ENCODE measurements at regions not wholly inside any gene's neighbourhood (a gene's known extent, or its start where the extent isn't known, plus 50 kb on each side); places are given as distances from the start of the nearest gene placed in this dataset.
"Not testable (repeated sequence)": the region's sequence is repeated elsewhere in the genome, so short reads cannot be mapped to it uniquely, and the experiment has no call there.

DNA sequence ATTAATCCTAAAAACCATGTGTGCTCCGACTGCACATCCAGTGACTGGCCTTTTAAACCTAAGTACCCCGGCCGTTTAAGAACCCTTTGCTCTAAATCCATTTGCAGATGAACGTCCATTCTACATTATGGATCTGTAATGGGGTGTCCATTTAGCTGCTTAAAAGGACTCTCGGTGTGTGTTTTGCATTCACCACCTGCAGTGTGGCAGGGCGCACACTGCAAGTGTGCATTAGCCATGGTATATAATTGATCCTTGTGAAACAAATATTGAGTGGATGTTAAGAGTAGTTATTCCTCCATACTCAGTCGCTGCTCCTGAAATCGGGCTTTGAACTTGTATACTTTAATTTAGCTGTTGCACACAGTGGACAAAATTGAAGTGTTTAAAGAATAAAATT is 190.1 kb upstream of the WWC1 start:
- TF ChIP-seq, protein P1, sequence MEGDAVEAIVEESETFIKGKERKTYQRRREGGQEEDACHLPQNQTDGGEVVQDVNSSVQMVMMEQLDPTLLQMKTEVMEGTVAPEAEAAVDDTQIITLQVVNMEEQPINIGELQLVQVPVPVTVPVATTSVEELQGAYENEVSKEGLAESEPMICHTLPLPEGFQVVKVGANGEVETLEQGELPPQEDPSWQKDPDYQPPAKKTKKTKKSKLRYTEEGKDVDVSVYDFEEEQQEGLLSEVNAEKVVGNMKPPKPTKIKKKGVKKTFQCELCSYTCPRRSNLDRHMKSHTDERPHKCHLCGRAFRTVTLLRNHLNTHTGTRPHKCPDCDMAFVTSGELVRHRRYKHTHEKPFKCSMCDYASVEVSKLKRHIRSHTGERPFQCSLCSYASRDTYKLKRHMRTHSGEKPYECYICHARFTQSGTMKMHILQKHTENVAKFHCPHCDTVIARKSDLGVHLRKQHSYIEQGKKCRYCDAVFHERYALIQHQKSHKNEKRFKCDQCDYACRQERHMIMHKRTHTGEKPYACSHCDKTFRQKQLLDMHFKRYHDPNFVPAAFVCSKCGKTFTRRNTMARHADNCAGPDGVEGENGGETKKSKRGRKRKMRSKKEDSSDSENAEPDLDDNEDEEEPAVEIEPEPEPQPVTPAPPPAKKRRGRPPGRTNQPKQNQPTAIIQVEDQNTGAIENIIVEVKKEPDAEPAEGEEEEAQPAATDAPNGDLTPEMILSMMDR (conservative IDR thresholded peaks at IDR 0.05): no peak
- 95 to 97% methylated on average over 4 to 8 of the region's 8 CpGs for WGBS, 2 experiments (ENCODE audit: insufficient coverage in 1 of 2, insufficient read length in 1 of 2)
- no peaks in the 10 kb centered on the region for H3K27me3 ChIP-seq (ENCODE audit: control insufficient read depth, insufficient read depth, low read length, poor library complexity, severe bottlenecking)

DNA sequence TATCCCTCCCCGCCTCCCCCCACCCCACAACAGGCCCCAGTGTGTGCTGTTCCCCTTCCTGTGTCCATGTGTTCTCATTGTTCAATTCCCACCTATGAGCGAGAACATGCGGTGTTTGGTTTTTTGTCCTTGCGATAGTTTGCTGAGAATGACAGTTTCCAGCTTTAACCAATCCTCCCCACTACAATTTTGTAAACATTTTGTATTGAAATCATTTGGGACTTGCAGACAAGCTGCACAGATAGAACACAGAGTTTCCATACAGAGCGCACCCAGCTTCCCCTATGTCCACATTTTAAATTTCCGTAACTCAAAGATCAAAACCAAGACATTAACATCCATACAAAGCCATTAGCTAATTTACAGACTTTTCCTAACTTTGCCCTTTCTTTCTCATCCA is 188.4 kb upstream of the WWC1 start:
- H3K9me3 Mint-ChIP-seq; H3K4me3 Mint-ChIP-seq; H3K9me3 ChIP-seq (ENCODE audit: control insufficient read depth, low read length); H3K36me3 ChIP-seq (ENCODE audit: control insufficient read depth, insufficient read depth, low read length); H3K27me3 ChIP-seq (ENCODE audit: control insufficient read depth, insufficient read depth, low read length, poor library complexity, severe bottlenecking); H3K27me3 Mint-ChIP-seq (ENCODE audit: insufficient read depth); H3K4me1 ChIP-seq (ENCODE audit: control insufficient read depth, insufficient read depth, low read length); H3K36me3 Mint-ChIP-seq (ENCODE audit: low read depth); DNase-seq; H3K27ac Mint-ChIP-seq; H3K4me3 ChIP-seq (ENCODE audit: low read length); H3K9ac ChIP-seq (ENCODE audit: extremely low read depth, low read length, poor library complexity, severe bottlenecking); H3K27ac ChIP-seq (ENCODE audit: low read depth, low read length): not testable (repeated sequence)
- peaks cover 20% of the 10 kb centered on the region for H3K4me1 Mint-ChIP-seq
- 96 to 100% methylated on average over 2 to 6 of the region's 6 CpGs for WGBS, 2 experiments (ENCODE audit: insufficient coverage in 1 of 2, insufficient read length in 1 of 2)

More for the DNA sequence above, 190.1 kb upstream of the WWC1 start:
- Histone ChIP-seq H3K9me3 (ENCODE audit: control insufficient read depth, low read length) (no peaks in the 10 kb centered on the region), H3K36me3 (ENCODE audit: control insufficient read depth, insufficient read depth, low read length) (no peaks in the 10 kb centered on the region), H3K9ac (ENCODE audit: extremely low read depth, low read length, poor library complexity, severe bottlenecking) (no peak overlapping the region), H3K4me1 (ENCODE audit: control insufficient read depth, insufficient read depth, low read length) (peaks cover 4% of the 10 kb centered on the region), H3K4me3 (ENCODE audit: low read length) (no peak overlapping the region), H3K27ac (ENCODE audit: low read depth, low read length) (no peak overlapping the region)
- no peak for DNase-seq
- H3K4me3 Mint-ChIP-seq: no peak overlapping the region
- H3K4me1 Mint-ChIP-seq: peaks cover 17% of the 10 kb centered on the region
- H3K27ac Mint-ChIP-seq: no peak overlapping the region
- no peaks in the 10 kb centered on the region for H3K27me3 Mint-ChIP-seq (ENCODE audit: insufficient read depth)
- no peaks in the 10 kb centered on the region for H3K9me3 Mint-ChIP-seq
- no peaks in the 10 kb centered on the region for H3K36me3 Mint-ChIP-seq (ENCODE audit: low read depth)

DNA sequence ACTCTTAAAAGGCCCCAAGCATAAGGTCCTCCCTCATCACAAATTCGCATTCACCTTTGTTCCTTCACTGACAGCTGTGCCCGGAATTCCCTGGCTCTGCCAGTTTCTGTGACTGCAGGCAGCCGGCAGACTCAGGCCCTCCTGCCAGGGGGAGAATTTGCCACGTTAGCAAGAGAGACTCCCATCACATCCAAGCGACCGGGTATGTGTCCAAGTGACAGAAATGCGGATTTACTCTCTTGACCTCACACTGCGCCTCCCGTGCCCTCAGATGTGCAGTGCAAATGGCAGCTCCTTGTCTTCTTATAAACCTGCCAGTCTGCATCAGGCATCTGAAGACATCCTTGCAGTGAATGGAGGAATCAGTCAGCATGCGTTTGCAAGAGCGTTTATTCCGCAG is 187.1 kb upstream of the WWC1 start:
- H3K27ac Mint-ChIP-seq: no peak overlapping the region
- H3K9me3 Mint-ChIP-seq: no peaks in the 10 kb centered on the region
- Histone ChIP-seq H3K9ac (ENCODE audit: extremely low read depth, low read length, poor library complexity, severe bottlenecking) (no peak overlapping the region), H3K4me1 (ENCODE audit: control insufficient read depth, insufficient read depth, low read length) (peaks cover 4% of the 10 kb centered on the region), H3K9me3 (ENCODE audit: control insufficient read depth, low read length) (no peaks in the 10 kb centered on the region), H3K27ac (ENCODE audit: low read depth, low read length) (no peak overlapping the region), H3K36me3 (ENCODE audit: control insufficient read depth, insufficient read depth, low read length) (no peaks in the 10 kb centered on the region), H3K27me3 (ENCODE audit: control insufficient read depth, insufficient read depth, low read length, poor library complexity, severe bottlenecking) (no peaks in the 10 kb centered on the region), H3K4me3 (ENCODE audit: low read length) (no peak overlapping the region)
- H3K27me3 Mint-ChIP-seq (ENCODE audit: insufficient read depth): peaks cover 4% of the 10 kb centered on the region
- H3K36me3 Mint-ChIP-seq (ENCODE audit: low read depth): no peaks in the 10 kb centered on the region
- no peak overlapping the region for H3K4me3 Mint-ChIP-seq
- TF ChIP-seq, protein P1 (conservative IDR thresholded peaks at IDR 0.05): no peak
- no peak for DNase-seq
- WGBS, 2 experiments (ENCODE audit: insufficient coverage in 1 of 2, insufficient read length in 1 of 2): 84 to 87% methylated on average over 12 of the region's 12 CpGs
- H3K4me1 Mint-ChIP-seq: peaks cover 20% of the 10 kb centered on the region

DNA sequence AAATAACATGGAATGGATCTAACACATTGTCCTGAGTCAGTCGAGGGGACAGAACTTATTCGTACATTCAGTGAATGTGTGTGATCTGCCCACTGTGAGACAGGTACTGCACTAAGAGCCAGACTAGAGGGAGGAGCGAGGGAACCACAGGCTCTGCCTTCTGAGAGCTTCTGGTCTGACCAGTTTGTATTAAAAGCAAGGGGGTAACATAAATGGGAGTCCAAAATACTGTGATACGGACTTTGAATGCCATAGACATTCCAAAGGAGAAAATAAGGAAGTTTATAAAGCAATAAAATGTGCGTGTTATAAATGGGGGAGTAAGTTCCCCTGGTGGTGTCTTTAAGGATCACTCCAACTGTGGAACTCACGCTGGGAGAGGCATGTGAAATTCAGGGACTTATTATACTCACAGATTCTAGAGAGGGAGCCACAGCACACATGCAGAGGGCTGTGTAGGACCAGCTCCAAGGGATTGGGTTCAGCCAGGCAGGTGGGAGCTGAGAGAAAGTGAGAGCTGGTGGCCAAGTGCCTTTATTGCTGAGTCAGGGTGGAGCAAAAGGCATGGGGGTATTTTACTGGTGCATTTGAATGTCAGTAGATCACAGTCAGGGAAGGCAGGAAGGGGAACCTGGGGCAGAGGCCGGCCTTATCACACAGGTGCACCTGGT is 186.5 kb upstream of the WWC1 start:
- Mint-ChIP-seq H3K4me1 (peaks cover 20% of the 10 kb centered on the region), H3K4me3 (no peak overlapping the region), H3K36me3 (ENCODE audit: low read depth) (no peaks in the 10 kb centered on the region), H3K27ac (peak overlapping the region; percentile 41), H3K27me3 (ENCODE audit: insufficient read depth) (peaks cover 4% of the 10 kb centered on the region), H3K9me3 (no peaks in the 10 kb centered on the region)
- Histone ChIP-seq H3K27ac (ENCODE audit: low read depth, low read length) (no peak overlapping the region), H3K9ac (ENCODE audit: extremely low read depth, low read length, poor library complexity, severe bottlenecking) (no peak overlapping the region), H3K4me1 (ENCODE audit: control insufficient read depth, insufficient read depth, low read length) (peaks cover 4% of the 10 kb centered on the region), H3K27me3 (ENCODE audit: control insufficient read depth, insufficient read depth, low read length, poor library complexity, severe bottlenecking) (no peaks in the 10 kb centered on the region), H3K9me3 (ENCODE audit: control insufficient read depth, low read length) (no peaks in the 10 kb centered on the region), H3K36me3 (ENCODE audit: control insufficient read depth, insufficient read depth, low read length) (no peaks in the 10 kb centered on the region), H3K4me3 (ENCODE audit: low read length) (no peak overlapping the region)
- DNase-seq: peak; percentile 81
- WGBS, 2 experiments (ENCODE audit: insufficient coverage in 1 of 2, insufficient read length in 1 of 2): 75 to 80% methylated on average over 7 of the region's 7 CpGs
- TF ChIP-seq, protein P1 (conservative IDR thresholded peaks at IDR 0.05): peak; percentile 64

Data from endodermal cell (in vitro differentiated cells).